ENCODE measurements at regions not wholly inside any gene's neighbourhood (a gene's known extent, or its start where the extent isn't known, plus 50 kb on each side); places are given as distances from the start of the nearest gene placed in this dataset.

- Histone ChIP-seq H4K20me1 (ENCODE audit: insufficient read depth, low read length) (no peaks in the 10 kb centered on the region), H3K9me2 (ENCODE audit: low read depth, low read length) (no peaks in the 10 kb centered on the region), H3K9ac (ENCODE audit: low read length) (no peak overlapping the region), H3K4me2 (ENCODE audit: low read length) (no peak overlapping the region), H2AFZ (ENCODE audit: low read length) (no peak overlapping the region), H3K36me3 (ENCODE audit: insufficient read depth, low read length) (no peaks in the 10 kb centered on the region), H3K4me1 (ENCODE audit: insufficient read depth, low read length, severe bottlenecking) (no peaks in the 10 kb centered on the region), H3K27me3 (ENCODE audit: insufficient read depth, low read length) (no peaks in the 10 kb centered on the region), H3K4me3 (ENCODE audit: low read depth, low read length, poor library complexity, severe bottlenecking) (no peak overlapping the region), H3K27ac (ENCODE audit: low read depth, low read length, poor library complexity, severe bottlenecking) (no peak overlapping the region), H3F3A (ENCODE audit: insufficient read depth, low read length) (no peaks in the 10 kb centered on the region), H3K9me3 (ENCODE audit: low read length) (no peaks in the 10 kb centered on the region), H3K79me2 (ENCODE audit: insufficient read depth, low read length) (no peaks in the 10 kb centered on the region)
- TF ChIP-seq CTCF (IDR thresholded peaks at IDR 0.05; ENCODE audit: low read length) (no peak), EZH2 (IDR thresholded peaks at IDR 0.05; ENCODE audit: borderline replicate concordance, low read length) (no peak)
These were observed 1052.6 kb downstream of the RPA4 start for GRCh38 chrX:97936296-97936695.

GRCh38 chrX:97938706-97939105, 1055.0 kb downstream of the RPA4 start:
- Histone ChIP-seq H3K79me2 (ENCODE audit: insufficient read depth, low read length) (no peaks in the 10 kb centered on the region), H3K9me3 (ENCODE audit: low read length) (no peaks in the 10 kb centered on the region), H3K27me3 (ENCODE audit: insufficient read depth, low read length) (no peaks in the 10 kb centered on the region), H3K9me2 (ENCODE audit: low read depth, low read length) (no peaks in the 10 kb centered on the region), H3K4me1 (ENCODE audit: insufficient read depth, low read length, severe bottlenecking) (no peaks in the 10 kb centered on the region), H2AFZ (ENCODE audit: low read length) (no peak overlapping the region), H3K27ac (ENCODE audit: low read depth, low read length, poor library complexity, severe bottlenecking) (no peak overlapping the region), H3F3A (ENCODE audit: insufficient read depth, low read length) (no peaks in the 10 kb centered on the region), H3K9ac (ENCODE audit: low read length) (no peak overlapping the region), H4K20me1 (ENCODE audit: insufficient read depth, low read length) (no peaks in the 10 kb centered on the region), H3K4me2 (ENCODE audit: low read length) (no peak overlapping the region), H3K36me3 (ENCODE audit: insufficient read depth, low read length) (no peaks in the 10 kb centered on the region), H3K4me3 (ENCODE audit: low read depth, low read length, poor library complexity, severe bottlenecking) (no peak overlapping the region)
- TF ChIP-seq CTCF (IDR thresholded peaks at IDR 0.05; ENCODE audit: low read length) (no peak), EZH2 (IDR thresholded peaks at IDR 0.05; ENCODE audit: borderline replicate concordance, low read length) (no peak)

- Histone ChIP-seq H3K4me2 (ENCODE audit: low read length) (no peak overlapping the region), H3K27ac (ENCODE audit: low read depth, low read length, poor library complexity, severe bottlenecking) (no peak overlapping the region), H3K4me1 (ENCODE audit: insufficient read depth, low read length, severe bottlenecking) (no peaks in the 10 kb centered on the region), H3K36me3 (ENCODE audit: insufficient read depth, low read length) (no peaks in the 10 kb centered on the region), H3K27me3 (ENCODE audit: insufficient read depth, low read length) (no peaks in the 10 kb centered on the region), H3K9ac (ENCODE audit: low read length) (no peak overlapping the region), H4K20me1 (ENCODE audit: insufficient read depth, low read length) (no peaks in the 10 kb centered on the region), H3K79me2 (ENCODE audit: insufficient read depth, low read length) (no peaks in the 10 kb centered on the region), H3K9me3 (ENCODE audit: low read length) (no peaks in the 10 kb centered on the region), H3K4me3 (ENCODE audit: low read depth, low read length, poor library complexity, severe bottlenecking) (no peak overlapping the region), H3K9me2 (ENCODE audit: low read depth, low read length) (no peaks in the 10 kb centered on the region), H3F3A (ENCODE audit: insufficient read depth, low read length) (no peaks in the 10 kb centered on the region), H2AFZ (ENCODE audit: low read length) (no peak overlapping the region)
- TF ChIP-seq EZH2 (IDR thresholded peaks at IDR 0.05; ENCODE audit: borderline replicate concordance, low read length) (no peak), CTCF (IDR thresholded peaks at IDR 0.05; ENCODE audit: low read length) (no peak)
These were observed 1084.9 kb downstream of the RPA4 start for GRCh38 chrX:97968376-97969163.
